SK-N-SH treated with all-trans-retinoic acid at 6 μM for 48 hours (cell line): ENCODE measurements at regions not wholly inside any gene's neighbourhood (a gene's known extent, or its start where the extent isn't known, plus 50 kb on each side); places are given as distances from the start of the nearest gene placed in this dataset.

Experiments used
- ATAC-seq: fragments of 200-7000 bp; cut with Tn5 transposase; 3 replicates; pipeline ENCODE4 v1.9.1; 2020; ENCODE audit warnings: mild to moderate bottlenecking, moderate library complexity
- ARNTL ChIP-seq: fragments of 450-650 bp; formaldehyde crosslinking; IDR thresholded peaks from 2 replicates; pipeline ENCODE4 v1.5.0; 2020; ENCODE audit warnings: low read depth, mild to moderate bottlenecking, moderate library complexity, borderline replicate concordance
- CSDC2 ChIP-seq: fragments of 250-450 bp; sonication (Bioruptor Pico); IDR thresholded peaks from 2 replicates; pipeline ENCODE4 v1.5.0; 2020; ENCODE audit warnings: mild to moderate bottlenecking, moderate library complexity
- ESRRG ChIP-seq: fragments of 250-450 bp; sonication (Bioruptor Pico); IDR thresholded peaks from 2 replicates; pipeline ENCODE4 v1.6.1; 2021; ENCODE audit warnings: mild to moderate bottlenecking
- GLIS3 ChIP-seq: fragments of 250-450 bp; sonication (Bioruptor Pico); IDR thresholded peaks from 2 replicates; pipeline ENCODE4 v1.5.0; 2020; ENCODE audit warnings: mild to moderate bottlenecking, moderate library complexity
- ISL1 ChIP-seq: fragments of 250-450 bp; sonication (Bioruptor Pico); IDR thresholded peaks from 2 replicates; pipeline ENCODE4 v2.1.2; 2022; ENCODE audit warnings: mild to moderate bottlenecking, moderate library complexity
- OSR1 ChIP-seq: fragments of 250-450 bp; sonication (Bioruptor Pico); IDR thresholded peaks from 2 replicates; pipeline ENCODE4 v1.8.0; 2022; ENCODE audit warnings: moderate library complexity, mild to moderate bottlenecking, inconsistent platforms
- PPARA ChIP-seq: fragments of 250-450 bp; sonication (Bioruptor Pico); IDR thresholded peaks from 2 replicates; pipeline ENCODE4 v1.5.0; 2020; ENCODE audit warnings: mild to moderate bottlenecking, borderline replicate concordance
- RARB ChIP-seq: fragments of 250-450 bp; sonication (Bioruptor Pico); IDR thresholded peaks from 2 replicates; pipeline ENCODE4 v1.8.0; 2021; ENCODE audit warnings: mild to moderate bottlenecking, moderate library complexity
- SNAI2 ChIP-seq: fragments of 250-450 bp; sonication (Bioruptor Pico); IDR thresholded peaks from 2 replicates; pipeline ENCODE4 v1.5.0; 2020; ENCODE audit warnings: mild to moderate bottlenecking, moderate library complexity
- TCF4 ChIP-seq: fragments of 250-450 bp; sonication (Bioruptor Pico); IDR thresholded peaks from 2 replicates; pipeline ENCODE4 v1.8.0; 2021; ENCODE audit warnings: mild to moderate bottlenecking, moderate library complexity, borderline replicate concordance
- TOX ChIP-seq: fragments of 250-450 bp; sonication (Bioruptor Pico); IDR thresholded peaks from 2 replicates; pipeline ENCODE4 v1.8.0; 2021; ENCODE audit warnings: mild to moderate bottlenecking, moderate library complexity, borderline replicate concordance
- ZC3H10 ChIP-seq: fragments of 250-450 bp; sonication (Bioruptor Pico); IDR thresholded peaks from 2 replicates; pipeline ENCODE4 v1.5.1; 2021; ENCODE audit warnings: mild to moderate bottlenecking, moderate library complexity
- ZFP3 ChIP-seq: fragments of 250-450 bp; sonication (Bioruptor Pico); IDR thresholded peaks from 2 replicates; pipeline ENCODE4 v1.5.0; 2020; ENCODE audit warnings: mild to moderate bottlenecking, moderate library complexity
- ZFP30 ChIP-seq: fragments of 450-650 bp; formaldehyde crosslinking; IDR thresholded peaks from 2 replicates; pipeline ENCODE4 v1.5.0; 2022; ENCODE audit warnings: mild to moderate bottlenecking, moderate library complexity
- ZNF565 ChIP-seq: fragments of 450-650 bp; formaldehyde crosslinking; conservative IDR thresholded peaks from 2 replicates; pipeline ENCODE4 v1.5.0; 2020; ENCODE audit warnings: low read depth, mild to moderate bottlenecking, moderate library complexity
- ZNF70 ChIP-seq: fragments of 450-650 bp; formaldehyde crosslinking; IDR thresholded peaks from 2 replicates; pipeline ENCODE4 v1.5.0; 2020; ENCODE audit warnings: mild to moderate bottlenecking, moderate library complexity
- ZNF8 ChIP-seq: fragments of 450-650 bp; formaldehyde crosslinking; IDR thresholded peaks from 2 replicates; pipeline ENCODE4 v1.5.0; 2020; ENCODE audit warnings: mild to moderate bottlenecking, moderate library complexity
- TF ChIP-seq, protein P1 (sequence below): fragments of 250-450 bp; sonication (Bioruptor Pico); IDR thresholded peaks from 2 replicates; pipeline ENCODE4 v1.5.1; 2021; ENCODE audit warnings: mild to moderate bottlenecking, moderate library complexity
- TF ChIP-seq, protein P2 (sequence below): fragments of 250-450 bp; sonication (Bioruptor Pico); IDR thresholded peaks from 2 replicates; pipeline ENCODE4 v1.8.0; 2020; ENCODE audit warnings: mild to moderate bottlenecking, moderate library complexity, borderline replicate concordance
- TF ChIP-seq, protein P3 (sequence below): fragments of 250-450 bp; sonication (Bioruptor Pico); IDR thresholded peaks from 2 replicates; pipeline ENCODE4 v1.8.0; 2021; ENCODE audit warnings: low read depth, mild to moderate bottlenecking, moderate library complexity, borderline replicate concordance
- TF ChIP-seq, protein P4 (sequence below): fragments of 250-450 bp; sonication (Bioruptor Pico); IDR thresholded peaks from 2 replicates; pipeline ENCODE4 v1.5.1; 2020; ENCODE audit warnings: low read depth, mild to moderate bottlenecking, moderate library complexity
- TF ChIP-seq, protein P5 (sequence below): fragments of 250-450 bp; sonication (Bioruptor Pico); IDR thresholded peaks from 2 replicates; pipeline ENCODE4 v1.5.0; 2020; ENCODE audit warnings: mild to moderate bottlenecking, moderate library complexity

DNA sequence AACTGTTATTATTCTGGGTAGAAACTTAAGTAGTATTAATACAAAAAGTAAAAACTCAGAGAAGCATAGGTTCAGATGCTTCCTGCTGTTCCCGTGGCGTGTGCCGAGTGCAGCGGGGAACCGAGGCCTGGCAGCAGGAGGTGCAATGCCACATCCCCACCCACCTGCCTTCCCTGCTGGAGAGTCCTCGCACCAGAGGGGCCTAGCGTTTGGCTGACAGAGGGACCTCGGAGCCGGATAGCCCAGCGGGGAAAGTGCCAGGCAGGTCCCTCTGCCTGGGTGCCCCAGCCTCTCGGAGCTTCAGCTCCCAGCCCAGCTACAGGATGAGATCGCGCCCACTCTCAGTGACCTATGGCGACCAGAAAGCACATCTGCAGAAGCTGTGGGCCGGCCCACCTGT lies 169.6 kb upstream of the GSE1 start:
- ATAC-seq, result no peak
- no peak for TF ChIP-seq ZNF70 (CRISPR knock-in tag)
- no peak for TF ChIP-seq ZNF8 (CRISPR knock-in tag)
- TF ChIP-seq ARNTL (CRISPR knock-in tag), result no peak
- no peak for TF ChIP-seq GLIS3
- TF ChIP-seq, protein P1, sequence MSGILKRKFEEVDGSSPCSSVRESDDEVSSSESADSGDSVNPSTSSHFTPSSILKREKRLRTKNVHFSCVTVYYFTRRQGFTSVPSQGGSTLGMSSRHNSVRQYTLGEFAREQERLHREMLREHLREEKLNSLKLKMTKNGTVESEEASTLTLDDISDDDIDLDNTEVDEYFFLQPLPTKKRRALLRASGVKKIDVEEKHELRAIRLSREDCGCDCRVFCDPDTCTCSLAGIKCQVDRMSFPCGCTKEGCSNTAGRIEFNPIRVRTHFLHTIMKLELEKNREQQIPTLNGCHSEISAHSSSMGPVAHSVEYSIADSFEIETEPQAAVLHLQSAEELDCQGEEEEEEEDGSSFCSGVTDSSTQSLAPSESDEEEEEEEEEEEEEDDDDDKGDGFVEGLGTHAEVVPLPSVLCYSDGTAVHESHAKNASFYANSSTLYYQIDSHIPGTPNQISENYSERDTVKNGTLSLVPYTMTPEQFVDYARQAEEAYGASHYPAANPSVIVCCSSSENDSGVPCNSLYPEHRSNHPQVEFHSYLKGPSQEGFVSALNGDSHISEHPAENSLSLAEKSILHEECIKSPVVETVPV (CRISPR knock-in tag), result no peak
- no peak for TF ChIP-seq CSDC2 (CRISPR knock-in tag)
- TF ChIP-seq ZC3H10, result no peak
- TF ChIP-seq, protein P2, sequence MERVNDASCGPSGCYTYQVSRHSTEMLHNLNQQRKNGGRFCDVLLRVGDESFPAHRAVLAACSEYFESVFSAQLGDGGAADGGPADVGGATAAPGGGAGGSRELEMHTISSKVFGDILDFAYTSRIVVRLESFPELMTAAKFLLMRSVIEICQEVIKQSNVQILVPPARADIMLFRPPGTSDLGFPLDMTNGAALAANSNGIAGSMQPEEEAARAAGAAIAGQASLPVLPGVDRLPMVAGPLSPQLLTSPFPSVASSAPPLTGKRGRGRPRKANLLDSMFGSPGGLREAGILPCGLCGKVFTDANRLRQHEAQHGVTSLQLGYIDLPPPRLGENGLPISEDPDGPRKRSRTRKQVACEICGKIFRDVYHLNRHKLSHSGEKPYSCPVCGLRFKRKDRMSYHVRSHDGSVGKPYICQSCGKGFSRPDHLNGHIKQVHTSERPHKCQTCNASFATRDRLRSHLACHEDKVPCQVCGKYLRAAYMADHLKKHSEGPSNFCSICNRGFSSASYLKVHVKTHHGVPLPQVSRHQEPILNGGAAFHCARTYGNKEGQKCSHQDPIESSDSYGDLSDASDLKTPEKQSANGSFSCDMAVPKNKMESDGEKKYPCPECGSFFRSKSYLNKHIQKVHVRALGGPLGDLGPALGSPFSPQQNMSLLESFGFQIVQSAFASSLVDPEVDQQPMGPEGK (CRISPR knock-in tag), result no peak
- TF ChIP-seq PPARA, result no peak
- TF ChIP-seq ZNF565 (CRISPR knock-in tag), result no peak
- TF ChIP-seq, protein P3, sequence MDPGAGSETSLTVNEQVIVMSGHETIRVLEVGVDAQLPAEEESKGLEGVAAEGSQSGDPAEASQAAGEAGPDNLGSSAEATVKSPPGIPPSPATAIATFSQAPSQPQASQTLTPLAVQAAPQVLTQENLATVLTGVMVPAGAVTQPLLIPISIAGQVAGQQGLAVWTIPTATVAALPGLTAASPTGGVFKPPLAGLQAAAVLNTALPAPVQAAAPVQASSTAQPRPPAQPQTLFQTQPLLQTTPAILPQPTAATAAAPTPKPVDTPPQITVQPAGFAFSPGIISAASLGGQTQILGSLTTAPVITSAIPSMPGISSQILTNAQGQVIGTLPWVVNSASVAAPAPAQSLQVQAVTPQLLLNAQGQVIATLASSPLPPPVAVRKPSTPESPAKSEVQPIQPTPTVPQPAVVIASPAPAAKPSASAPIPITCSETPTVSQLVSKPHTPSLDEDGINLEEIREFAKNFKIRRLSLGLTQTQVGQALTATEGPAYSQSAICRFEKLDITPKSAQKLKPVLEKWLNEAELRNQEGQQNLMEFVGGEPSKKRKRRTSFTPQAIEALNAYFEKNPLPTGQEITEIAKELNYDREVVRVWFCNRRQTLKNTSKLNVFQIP (CRISPR knock-in tag), result no peak
- TF ChIP-seq OSR1 (CRISPR knock-in tag), result no peak
- TF ChIP-seq TCF4 (CRISPR knock-in tag), result no peak
- no peak for TF ChIP-seq ZFP3 (CRISPR knock-in tag)
- TF ChIP-seq RARB (CRISPR knock-in tag), result no peak
- no peak for TF ChIP-seq ZFP30 (CRISPR knock-in tag)
- no peak for TF ChIP-seq TOX (CRISPR knock-in tag)
- no peak for TF ChIP-seq ESRRG (CRISPR knock-in tag)

DNA sequence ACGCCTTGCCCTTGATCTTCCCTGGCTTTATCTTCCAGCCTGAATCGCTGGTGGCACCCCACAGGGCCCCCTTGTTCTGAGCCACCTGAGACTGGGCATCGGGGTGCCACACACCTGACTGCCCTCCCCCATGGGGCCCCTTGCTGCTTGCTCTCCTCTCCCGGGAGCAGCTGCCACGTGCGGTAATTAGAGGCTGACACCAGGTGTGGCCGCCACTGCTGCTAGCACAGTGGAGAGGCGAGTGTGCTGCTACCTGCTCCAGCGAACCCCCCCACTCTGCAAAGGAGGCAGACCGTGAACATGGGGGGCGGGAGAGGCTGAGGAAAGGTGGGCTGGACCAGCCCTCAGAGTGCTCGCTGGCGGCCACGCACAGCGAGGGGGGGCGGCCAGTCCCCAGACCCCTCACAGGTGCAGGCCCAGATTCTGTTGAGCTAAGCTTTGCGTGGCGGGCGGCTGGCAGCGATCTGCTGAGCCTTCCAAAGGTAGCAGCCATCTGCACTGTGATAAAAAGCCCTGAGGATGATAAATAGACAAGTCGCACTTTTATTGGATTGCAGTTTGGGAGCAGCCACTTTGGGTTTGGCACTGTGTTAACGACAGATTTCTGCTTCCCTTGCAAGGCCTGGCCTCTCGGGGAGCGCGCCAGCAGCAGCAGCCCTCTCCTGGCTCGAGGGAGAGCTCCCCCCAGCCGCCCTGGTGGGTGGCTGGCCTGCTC lies 167.9 kb upstream of the GSE1 start:
- no peak for ATAC-seq
- TF ChIP-seq, protein P1 (CRISPR knock-in tag), result no peak
- TF ChIP-seq ZFP3 (CRISPR knock-in tag) (no peak), TCF4 (CRISPR knock-in tag) (peak; percentile 55; the same call in 1 of the 2 replicates), SNAI2 (CRISPR knock-in tag) (no peak), ZNF565 (CRISPR knock-in tag) (no peak), ZNF70 (CRISPR knock-in tag) (no peak)
- TF ChIP-seq, protein P4, sequence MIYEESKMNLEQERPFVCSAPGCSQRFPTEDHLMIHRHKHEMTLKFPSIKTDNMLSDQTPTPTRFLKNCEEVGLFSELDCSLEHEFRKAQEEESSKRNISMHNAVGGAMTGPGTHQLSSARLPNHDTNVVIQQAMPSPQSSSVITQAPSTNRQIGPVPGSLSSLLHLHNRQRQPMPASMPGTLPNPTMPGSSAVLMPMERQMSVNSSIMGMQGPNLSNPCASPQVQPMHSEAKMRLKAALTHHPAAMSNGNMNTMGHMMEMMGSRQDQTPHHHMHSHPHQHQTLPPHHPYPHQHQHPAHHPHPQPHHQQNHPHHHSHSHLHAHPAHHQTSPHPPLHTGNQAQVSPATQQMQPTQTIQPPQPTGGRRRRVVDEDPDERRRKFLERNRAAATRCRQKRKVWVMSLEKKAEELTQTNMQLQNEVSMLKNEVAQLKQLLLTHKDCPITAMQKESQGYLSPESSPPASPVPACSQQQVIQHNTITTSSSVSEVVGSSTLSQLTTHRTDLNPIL (CRISPR knock-in tag), result no peak

DNA sequence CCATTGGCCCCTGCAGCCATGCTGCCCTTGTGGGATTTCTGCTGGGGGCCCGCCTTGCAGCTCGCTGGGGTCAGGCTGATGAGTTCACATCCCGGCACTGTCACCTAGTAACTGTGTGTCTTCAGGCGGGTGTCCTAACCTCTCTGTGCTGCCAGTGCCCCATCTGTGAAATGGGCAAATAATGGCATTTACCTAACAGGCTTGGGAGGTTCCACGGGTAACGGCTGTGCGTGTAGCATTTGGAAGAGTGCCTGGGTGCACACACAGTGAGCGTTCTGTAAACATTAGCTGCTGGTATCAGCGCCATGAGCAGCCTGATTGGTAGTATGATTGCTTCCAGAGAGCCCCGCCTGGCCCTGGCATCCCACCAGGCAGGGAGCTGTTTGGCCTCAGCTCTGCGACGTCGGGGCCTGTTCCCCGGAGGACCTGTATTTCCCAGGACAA lies 167.3 kb upstream of the GSE1 start:
- ATAC-seq, result no peak; the same call in 2 of the 3 replicates
- TF ChIP-seq ZFP3 (CRISPR knock-in tag), result no peak
- TF ChIP-seq ZNF8 (CRISPR knock-in tag), result no peak
- TF ChIP-seq, protein P5, sequence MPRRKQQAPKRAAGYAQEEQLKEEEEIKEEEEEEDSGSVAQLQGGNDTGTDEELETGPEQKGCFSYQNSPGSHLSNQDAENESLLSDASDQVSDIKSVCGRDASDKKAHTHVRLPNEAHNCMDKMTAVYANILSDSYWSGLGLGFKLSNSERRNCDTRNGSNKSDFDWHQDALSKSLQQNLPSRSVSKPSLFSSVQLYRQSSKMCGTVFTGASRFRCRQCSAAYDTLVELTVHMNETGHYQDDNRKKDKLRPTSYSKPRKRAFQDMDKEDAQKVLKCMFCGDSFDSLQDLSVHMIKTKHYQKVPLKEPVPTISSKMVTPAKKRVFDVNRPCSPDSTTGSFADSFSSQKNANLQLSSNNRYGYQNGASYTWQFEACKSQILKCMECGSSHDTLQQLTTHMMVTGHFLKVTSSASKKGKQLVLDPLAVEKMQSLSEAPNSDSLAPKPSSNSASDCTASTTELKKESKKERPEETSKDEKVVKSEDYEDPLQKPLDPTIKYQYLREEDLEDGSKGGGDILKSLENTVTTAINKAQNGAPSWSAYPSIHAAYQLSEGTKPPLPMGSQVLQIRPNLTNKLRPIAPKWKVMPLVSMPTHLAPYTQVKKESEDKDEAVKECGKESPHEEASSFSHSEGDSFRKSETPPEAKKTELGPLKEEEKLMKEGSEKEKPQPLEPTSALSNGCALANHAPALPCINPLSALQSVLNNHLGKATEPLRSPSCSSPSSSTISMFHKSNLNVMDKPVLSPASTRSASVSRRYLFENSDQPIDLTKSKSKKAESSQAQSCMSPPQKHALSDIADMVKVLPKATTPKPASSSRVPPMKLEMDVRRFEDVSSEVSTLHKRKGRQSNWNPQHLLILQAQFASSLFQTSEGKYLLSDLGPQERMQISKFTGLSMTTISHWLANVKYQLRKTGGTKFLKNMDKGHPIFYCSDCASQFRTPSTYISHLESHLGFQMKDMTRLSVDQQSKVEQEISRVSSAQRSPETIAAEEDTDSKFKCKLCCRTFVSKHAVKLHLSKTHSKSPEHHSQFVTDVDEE (CRISPR knock-in tag), result no peak
- no peak for TF ChIP-seq TOX (CRISPR knock-in tag)
- no peak for TF ChIP-seq PPARA
- no peak; the same call in 1 of the 2 replicates for TF ChIP-seq TCF4 (CRISPR knock-in tag)
- no peak for TF ChIP-seq ISL1
- no peak for TF ChIP-seq ZNF70 (CRISPR knock-in tag)
- TF ChIP-seq ZFP30 (CRISPR knock-in tag), result no peak
- no peak for TF ChIP-seq SNAI2 (CRISPR knock-in tag)
- TF ChIP-seq, protein P4 (CRISPR knock-in tag), result no peak
- TF ChIP-seq ZNF565 (CRISPR knock-in tag), result no peak
- TF ChIP-seq, all 23 proteins: peak for 0
